ENCODE measurements at regions not wholly inside any gene's neighbourhood (a gene's known extent, or its start where the extent isn't known, plus 50 kb on each side); places are given as distances from the start of the nearest gene placed in this dataset.

GRCh38 chr5:120326651-120327050 is 137.4 kb upstream of the PRR16 start:
- H3K23ac ChIP-seq (ENCODE audit: low read depth, low read length), result no peak overlapping the region
- no peaks in the 10 kb centered on the region for H3K9me1 ChIP-seq (ENCODE audit: insufficient read depth, low read length)
- H4K8ac ChIP-seq (ENCODE audit: low read depth in 2 of 2, low read length in 2 of 2), result peak overlapping the region in 1 of 2 experiments; percentile 2; a peak in 1 of 4 replicates
- H2BK20ac ChIP-seq (ENCODE audit: low read depth, low read length), result no peak overlapping the region
- H4K91ac ChIP-seq (ENCODE audit: insufficient read depth, low read depth, low read length), result no peak overlapping the region
- H2AK5ac ChIP-seq (ENCODE audit: low read depth, low read length), result no peak overlapping the region
- no peaks in the 10 kb centered on the region for H3K27me3 ChIP-seq (ENCODE audit: control insufficient read depth, insufficient read depth, low read length)
- ATAC-seq (ENCODE audit: low read depth) (0 out of 2 replicates have a peak, but pooled peaks have one; percentile 24), DNase-seq (peak; percentile 47)
- H3K9ac ChIP-seq (ENCODE audit: low read depth, low read length), result no peak overlapping the region
- H3K79me1 ChIP-seq (ENCODE audit: low read depth in 1 of 2, low read length in 2 of 2), result no peaks in the 10 kb centered on the region
- H3K4me1 ChIP-seq (ENCODE audit: control insufficient read depth, insufficient read depth, low read length), result no peaks in the 10 kb centered on the region
- H2AK9ac ChIP-seq (replicated peaks; ENCODE audit: low read depth, low read length, poor library complexity), result no peak overlapping the region
- no peak overlapping the region for H2BK15ac ChIP-seq (ENCODE audit: low read depth, low read length)
- no peak overlapping the region for H2BK120ac ChIP-seq (ENCODE audit: low read depth, low read length)
- H3K18ac ChIP-seq (ENCODE audit: low read depth, low read length), result peak overlapping the region; percentile 70; the same call in 1 of the 2 replicates
- in situ Hi-C loops (cut with MboI; ENCODE audit: low sequenced_read_pairs) (no loop called here), dilution Hi-C loops (cut with HindIII; ENCODE audit: low sequenced_read_pairs, unreplicated experiment) (no loop called here), intact Hi-C loops (cut with micrococcal nuclease) (no loop called here)
- TF ChIP-seq CTCF (conservative IDR thresholded peaks at IDR 0.05; ENCODE audit: low read depth, low read length), result no peak
- TF ChIP-seq MAFK (IDR thresholded peaks at IDR 0.05; ENCODE audit: low read depth, low read length), result no peak
- TF ChIP-seq CHD1 (IDR thresholded peaks at IDR 0.05; ENCODE audit: low read depth, low read length), result no peak
- no peak for TF ChIP-seq MAZ (IDR thresholded peaks at IDR 0.05; ENCODE audit: borderline replicate concordance, low read depth, low read length)
- no peak for TF ChIP-seq CEBPB (IDR thresholded peaks at IDR 0.05; ENCODE audit: low read depth, low read length)
- no peak for TF ChIP-seq FOS (IDR thresholded peaks at IDR 0.05; ENCODE audit: low read depth, low read length)
- no peak for TF ChIP-seq RCOR1 (IDR thresholded peaks at IDR 0.05; ENCODE audit: insufficient replicate concordance, low read length)
- 0 out of 2 replicates have a peak overlapping the region, but pooled peaks have one; percentile 15 for H3K4ac ChIP-seq (ENCODE audit: low read depth, low read length)
- no peak overlapping the region for H3K4me3 ChIP-seq (ENCODE audit: insufficient read depth, low read depth, low read length)
- H3K14ac ChIP-seq (replicated peaks; ENCODE audit: low read depth, low read length), result no peak overlapping the region
- H2AFZ ChIP-seq (replicated peaks; ENCODE audit: low read length, poor library complexity), result no peak overlapping the region
- H2BK5ac ChIP-seq (ENCODE audit: low read depth, low read length, poor library complexity, severe bottlenecking), result no peak overlapping the region
- H4K20me1 ChIP-seq (ENCODE audit: insufficient read depth, low read length), result no peaks in the 10 kb centered on the region
- no peak overlapping the region for H4K5ac ChIP-seq (ENCODE audit: low read depth, low read length)
- ChIA-PET POLR2A (ENCODE audit: unreplicated experiment) (no interaction called here), CTCF (interaction anchor here (2.0 kb wide), 1 partner anchor 9 kb away, joined by 4 read pairs; no protein-coding TSS in a partner anchor)
- no peaks in the 10 kb centered on the region for H3K36me3 ChIP-seq (ENCODE audit: control insufficient read depth, insufficient read depth, low read length)
- no peak overlapping the region for H3K4me2 ChIP-seq (ENCODE audit: low read depth, low read length)
- peaks cover 5% of the 10 kb centered on the region for H3K9me3 ChIP-seq (ENCODE audit: control insufficient read depth, insufficient read depth, low read length)
- peak overlapping the region; percentile 81; the same call in 1 of the 2 replicates for H3K27ac ChIP-seq (ENCODE audit: insufficient read depth, low read length)
- no peak overlapping the region for H3K56ac ChIP-seq (ENCODE audit: extremely low read depth, insufficient read depth, low read length)
- BruUV-seq (replicated peaks), result no TSS peak
